ENCODE measurements at regions not wholly inside any gene's neighbourhood (a gene's known extent, or its start where the extent isn't known, plus 50 kb on each side); places are given as distances from the start of the nearest gene placed in this dataset.

GRCh38 chr1:169031566-169032224 is 74.8 kb upstream of the ATP1B1 start:
- TF ChIP-seq POLR2A (IDR thresholded peaks at IDR 0.05): no peak
- TF ChIP-seq, protein P1, sequence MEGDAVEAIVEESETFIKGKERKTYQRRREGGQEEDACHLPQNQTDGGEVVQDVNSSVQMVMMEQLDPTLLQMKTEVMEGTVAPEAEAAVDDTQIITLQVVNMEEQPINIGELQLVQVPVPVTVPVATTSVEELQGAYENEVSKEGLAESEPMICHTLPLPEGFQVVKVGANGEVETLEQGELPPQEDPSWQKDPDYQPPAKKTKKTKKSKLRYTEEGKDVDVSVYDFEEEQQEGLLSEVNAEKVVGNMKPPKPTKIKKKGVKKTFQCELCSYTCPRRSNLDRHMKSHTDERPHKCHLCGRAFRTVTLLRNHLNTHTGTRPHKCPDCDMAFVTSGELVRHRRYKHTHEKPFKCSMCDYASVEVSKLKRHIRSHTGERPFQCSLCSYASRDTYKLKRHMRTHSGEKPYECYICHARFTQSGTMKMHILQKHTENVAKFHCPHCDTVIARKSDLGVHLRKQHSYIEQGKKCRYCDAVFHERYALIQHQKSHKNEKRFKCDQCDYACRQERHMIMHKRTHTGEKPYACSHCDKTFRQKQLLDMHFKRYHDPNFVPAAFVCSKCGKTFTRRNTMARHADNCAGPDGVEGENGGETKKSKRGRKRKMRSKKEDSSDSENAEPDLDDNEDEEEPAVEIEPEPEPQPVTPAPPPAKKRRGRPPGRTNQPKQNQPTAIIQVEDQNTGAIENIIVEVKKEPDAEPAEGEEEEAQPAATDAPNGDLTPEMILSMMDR (IDR thresholded peaks at IDR 0.05): no peak

All from testis (tissue), 2 donors.